Endodermal cell (in vitro differentiated cells): ENCODE measurements at regions not wholly inside any gene's neighbourhood (a gene's known extent, or its start where the extent isn't known, plus 50 kb on each side); places are given as distances from the start of the nearest gene placed in this dataset.

Source experiments
- DNase-seq: peaks from one replicate; pipeline ENCODE4 v3.0.0-alpha.2; 2017
- H3K27ac ChIP-seq: 2 replicates; pipeline ENCODE4 v1.5.1; 2013; ENCODE audit warnings: mild to moderate bottlenecking, low read depth, low read length, moderate library complexity
- H3K27me3 ChIP-seq: 2 replicates; pipeline ENCODE4 v1.6.1; 2013; ENCODE audit warnings: mild to moderate bottlenecking, low read length, moderate library complexity; ENCODE audit not compliant: insufficient read depth, control insufficient read depth, poor library complexity, severe bottlenecking
- H3K36me3 ChIP-seq: 2 replicates; pipeline ENCODE4 v1.7.0; 2013; ENCODE audit warnings: mild to moderate bottlenecking, low read length, moderate library complexity; ENCODE audit not compliant: control insufficient read depth, insufficient read depth
- H3K4me1 ChIP-seq: one replicate; pipeline ENCODE4 v1.7.0; 2013; ENCODE audit warnings: low read length; ENCODE audit not compliant: control insufficient read depth, insufficient read depth
- H3K4me3 ChIP-seq: 2 replicates; pipeline ENCODE4 v1.5.1; 2013; ENCODE audit warnings: mild to moderate bottlenecking, low read length, moderate library complexity
- H3K9ac ChIP-seq: 2 replicates; pipeline ENCODE4 v1.6.1; 2013; ENCODE audit warnings: mild to moderate bottlenecking, low read length, moderate library complexity; ENCODE audit not compliant: poor library complexity, severe bottlenecking; ENCODE audit errors: extremely low read depth
- H3K9me3 ChIP-seq: 2 replicates; pipeline ENCODE4 v1.6.1; 2013; ENCODE audit warnings: mild to moderate bottlenecking, low read length, moderate library complexity; ENCODE audit not compliant: control insufficient read depth
- H3K27ac Mint-ChIP-seq: 2 replicates; pipeline ENCODE4 v1.8.0; 2020; ENCODE audit warnings: mixed read lengths
- H3K27me3 Mint-ChIP-seq: 2 replicates; pipeline ENCODE4 v1.8.0; 2021; ENCODE audit warnings: mild to moderate bottlenecking, mixed read lengths; ENCODE audit not compliant: insufficient read depth
- H3K36me3 Mint-ChIP-seq: 2 replicates; pipeline ENCODE4 v1.8.0; 2020; ENCODE audit warnings: low read depth, mixed read lengths
- H3K4me1 Mint-ChIP-seq: 2 replicates; pipeline ENCODE4 v1.8.0; 2020; ENCODE audit warnings: mixed read lengths
- H3K4me3 Mint-ChIP-seq: 2 replicates; pipeline ENCODE4 v1.8.0; 2020; ENCODE audit warnings: mild to moderate bottlenecking, moderate library complexity, mixed read lengths
- H3K9me3 Mint-ChIP-seq: 2 replicates; pipeline ENCODE4 v1.8.0; 2020; ENCODE audit warnings: mild to moderate bottlenecking, mixed read lengths
- WGBS, 2 experiments: methylation state at CpG; one replicate each; pipeline versions ENCODE4 v1.1.5 to v1.1.7; 2013; ENCODE audit warnings: missing lambda C conversion rate in 2 of 2, mixed read lengths in 1 of 2; ENCODE audit not compliant: insufficient coverage in 1 of 2, insufficient read length in 1 of 2; 5-methylcytosine and 5-hydroxymethylcytosine counted together
- TF ChIP-seq, protein P1 (sequence below): fragments of 200-600 bp; sonication (generic); conservative IDR thresholded peaks from 2 replicates; pipeline ENCODE4 v1.5.0; 2021; ENCODE audit warnings: antibody characterized with exemption, mild to moderate bottlenecking

DNA sequence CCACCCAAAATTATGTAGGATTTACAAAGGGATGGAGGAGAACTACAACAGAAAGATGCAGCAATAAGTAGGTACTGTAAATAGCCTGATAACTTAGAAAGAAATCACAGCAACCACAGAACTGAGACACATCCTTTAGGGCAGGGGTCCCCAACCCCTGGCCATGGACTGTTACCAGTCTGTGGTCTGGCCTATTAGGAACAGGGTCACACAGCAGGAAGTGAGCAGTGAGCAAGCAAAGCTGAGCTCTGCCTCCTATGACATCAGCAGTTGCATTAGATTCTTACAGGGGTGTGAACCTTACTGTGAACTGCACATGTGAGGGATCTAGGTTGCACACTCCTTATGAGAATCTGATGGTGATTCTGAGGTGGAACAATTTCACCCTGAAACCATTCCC lies 997.6 kb downstream of the DIAPH3 start:
- H3K27ac ChIP-seq: no peak overlapping the region
- peaks cover 2% of the 10 kb centered on the region for H3K9me3 Mint-ChIP-seq
- H3K27me3 Mint-ChIP-seq: no peaks in the 10 kb centered on the region
- H3K9me3 ChIP-seq: no peaks in the 10 kb centered on the region
- H3K4me1 ChIP-seq: no peaks in the 10 kb centered on the region
- no peak overlapping the region for H3K4me3 ChIP-seq
- no peak overlapping the region for H3K27ac Mint-ChIP-seq
- no peak overlapping the region for H3K9ac ChIP-seq
- DNase-seq: no peak
- no peaks in the 10 kb centered on the region for H3K36me3 Mint-ChIP-seq
- H3K27me3 ChIP-seq: no peaks in the 10 kb centered on the region
- H3K36me3 ChIP-seq: no peaks in the 10 kb centered on the region
- no peak overlapping the region for H3K4me3 Mint-ChIP-seq
- TF ChIP-seq, protein P1, sequence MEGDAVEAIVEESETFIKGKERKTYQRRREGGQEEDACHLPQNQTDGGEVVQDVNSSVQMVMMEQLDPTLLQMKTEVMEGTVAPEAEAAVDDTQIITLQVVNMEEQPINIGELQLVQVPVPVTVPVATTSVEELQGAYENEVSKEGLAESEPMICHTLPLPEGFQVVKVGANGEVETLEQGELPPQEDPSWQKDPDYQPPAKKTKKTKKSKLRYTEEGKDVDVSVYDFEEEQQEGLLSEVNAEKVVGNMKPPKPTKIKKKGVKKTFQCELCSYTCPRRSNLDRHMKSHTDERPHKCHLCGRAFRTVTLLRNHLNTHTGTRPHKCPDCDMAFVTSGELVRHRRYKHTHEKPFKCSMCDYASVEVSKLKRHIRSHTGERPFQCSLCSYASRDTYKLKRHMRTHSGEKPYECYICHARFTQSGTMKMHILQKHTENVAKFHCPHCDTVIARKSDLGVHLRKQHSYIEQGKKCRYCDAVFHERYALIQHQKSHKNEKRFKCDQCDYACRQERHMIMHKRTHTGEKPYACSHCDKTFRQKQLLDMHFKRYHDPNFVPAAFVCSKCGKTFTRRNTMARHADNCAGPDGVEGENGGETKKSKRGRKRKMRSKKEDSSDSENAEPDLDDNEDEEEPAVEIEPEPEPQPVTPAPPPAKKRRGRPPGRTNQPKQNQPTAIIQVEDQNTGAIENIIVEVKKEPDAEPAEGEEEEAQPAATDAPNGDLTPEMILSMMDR: no peak
- no peaks in the 10 kb centered on the region for H3K4me1 Mint-ChIP-seq

DNA sequence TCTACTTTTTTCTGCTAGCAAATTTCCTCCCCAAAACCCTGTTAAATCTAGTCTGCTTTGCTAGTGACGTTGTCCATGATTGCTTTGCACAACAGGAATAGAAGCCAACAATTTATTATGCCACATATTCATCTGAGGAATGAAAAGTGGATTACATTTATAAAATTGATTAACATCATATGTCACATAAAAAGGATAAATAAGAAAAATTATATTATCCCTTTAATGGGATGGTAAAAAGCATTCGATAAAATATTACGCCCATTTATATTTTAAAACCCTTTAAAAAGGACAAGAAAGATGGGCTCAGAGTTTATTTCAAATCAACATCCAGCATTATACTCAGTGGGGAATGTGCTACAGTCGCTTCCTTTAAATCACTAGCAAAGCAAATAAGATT lies 991.7 kb downstream of the DIAPH3 start:
- no peaks in the 10 kb centered on the region for H3K4me1 Mint-ChIP-seq
- no peaks in the 10 kb centered on the region for H3K27me3 Mint-ChIP-seq
- Histone ChIP-seq H3K9ac (no peak overlapping the region), H3K27ac (no peak overlapping the region), H3K4me3 (no peak overlapping the region), H3K36me3 (no peaks in the 10 kb centered on the region), H3K9me3 (no peaks in the 10 kb centered on the region), H3K27me3 (no peaks in the 10 kb centered on the region), H3K4me1 (no peaks in the 10 kb centered on the region)
- TF ChIP-seq, protein P1: no peak
- H3K27ac Mint-ChIP-seq: no peak overlapping the region
- no peaks in the 10 kb centered on the region for H3K9me3 Mint-ChIP-seq
- WGBS, 2 experiments: 65% methylated on average over 4 of the region's 4 CpGs; no CpG with 5 or more reads in 1 of the 2 experiments
- H3K36me3 Mint-ChIP-seq: no peaks in the 10 kb centered on the region
- no peak overlapping the region for H3K4me3 Mint-ChIP-seq
- DNase-seq: no peak

DNA sequence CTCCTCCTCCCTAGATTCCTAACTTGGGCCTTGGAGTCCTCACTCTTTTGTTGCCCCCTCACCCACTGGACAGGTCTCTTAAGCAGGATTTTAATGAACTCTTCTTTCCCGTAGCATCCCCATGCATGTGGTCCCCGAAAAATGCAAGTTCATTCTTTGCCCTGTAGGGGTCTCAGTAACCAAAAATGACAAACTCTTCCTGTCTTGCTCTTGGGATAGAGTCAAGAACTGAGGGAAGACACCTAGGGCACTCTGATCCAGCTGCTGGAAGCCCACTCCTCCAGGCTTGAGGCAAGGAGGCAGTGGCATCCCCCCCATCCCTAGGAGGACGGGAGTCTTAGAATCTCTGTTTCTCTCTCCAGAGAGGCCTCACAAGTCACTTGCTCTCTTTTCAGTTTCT lies 987.0 kb downstream of the DIAPH3 start:
- no peak overlapping the region for H3K9ac ChIP-seq
- no peak overlapping the region for H3K4me3 ChIP-seq
- H3K27ac ChIP-seq: no peak overlapping the region
- no peaks in the 10 kb centered on the region for H3K36me3 ChIP-seq
- H3K27ac Mint-ChIP-seq: no peak overlapping the region
- no peaks in the 10 kb centered on the region for H3K9me3 ChIP-seq
- H3K27me3 Mint-ChIP-seq: no peaks in the 10 kb centered on the region
- H3K4me1 Mint-ChIP-seq: no peaks in the 10 kb centered on the region
- no peaks in the 10 kb centered on the region for H3K9me3 Mint-ChIP-seq
- no peaks in the 10 kb centered on the region for H3K27me3 ChIP-seq
- no peaks in the 10 kb centered on the region for H3K36me3 Mint-ChIP-seq
- TF ChIP-seq, protein P1: peak; percentile 66
- H3K4me3 Mint-ChIP-seq: no peak overlapping the region
- DNase-seq: peak; percentile 49
- no peaks in the 10 kb centered on the region for H3K4me1 ChIP-seq
- WGBS, 2 experiments: 96 to 100% methylated on average over 1 to 3 of the region's 3 CpGs
